ENCODE measurements at regions not wholly inside any gene's neighbourhood (a gene's known extent, or its start where the extent isn't known, plus 50 kb on each side); places are given as distances from the start of the nearest gene placed in this dataset.

- TF ChIP-seq YY1 (IDR thresholded peaks at IDR 0.05; ENCODE audit: low read depth) (no peak), TCF12 (IDR thresholded peaks at IDR 0.05) (no peak), USF1 (IDR thresholded peaks at IDR 0.05; ENCODE audit: borderline replicate concordance, low read depth) (no peak), NFIC (IDR thresholded peaks at IDR 0.05; ENCODE audit: borderline replicate concordance) (no peak), JUND (IDR thresholded peaks at IDR 0.05) (no peak), RAD21 (IDR thresholded peaks at IDR 0.05; ENCODE audit: low read length) (no peak), REST (IDR thresholded peaks at IDR 0.05; ENCODE audit: low read depth, low read length) (no peak), GABPA (IDR thresholded peaks at IDR 0.05; ENCODE audit: low read depth) (no peak), SMC3 (IDR thresholded peaks at IDR 0.05; ENCODE audit: low read depth, low read length) (no peak), FOXJ3 (CRISPR knock-in tag; IDR thresholded peaks at IDR 0.05) (no peak), RCOR1 (IDR thresholded peaks at IDR 0.05; ENCODE audit: low read length) (no peak), PBX3 (IDR thresholded peaks at IDR 0.05) (no peak), ZBTB33 (IDR thresholded peaks at IDR 0.05; ENCODE audit: borderline replicate concordance, low read depth) (no peak), CTCF (IDR thresholded peaks at IDR 0.05) (no peak), MAX (IDR thresholded peaks at IDR 0.05; ENCODE audit: low read depth) (no peak), EZH2phosphoT487 (IDR thresholded peaks at IDR 0.05; ENCODE audit: borderline replicate concordance, low read depth) (no peak), GATA2 (CRISPR knock-in tag; IDR thresholded peaks at IDR 0.05) (no peak)
- no peak overlapping the region for H3K27ac ChIP-seq (ENCODE audit: low read depth in 2 of 2, low read length in 1 of 2)
- ChIA-PET POLR2A (no interaction called here), CTCF (no interaction called here)
- no peaks in the 10 kb centered on the region for H3K79me2 ChIP-seq (ENCODE audit: insufficient read depth)
- H3K4me1 ChIP-seq (ENCODE audit: control insufficient read depth in 1 of 2, insufficient read depth in 2 of 2, low read depth in 1 of 2, low read length in 1 of 2) = no peaks in the 10 kb centered on the region
- H3K9ac ChIP-seq = no peak overlapping the region
- WGBS (ENCODE audit: low lambda C conversion rate) = 3% methylated on average over 1 of the region's 1 CpG
- H3K4me2 ChIP-seq = no peak overlapping the region
- no peak for DNase-seq
- no peaks in the 10 kb centered on the region for H4K20me1 ChIP-seq (ENCODE audit: insufficient read depth)
- no peaks in the 10 kb centered on the region for H3K27me3 ChIP-seq (ENCODE audit: insufficient read depth)
- no peaks in the 10 kb centered on the region for H3K36me3 ChIP-seq (replicated peaks in 1 of 2; ENCODE audit: control insufficient read depth in 1 of 2, insufficient read depth in 2 of 2, low read length in 1 of 2)
- H3K4me3 ChIP-seq (ENCODE audit: low read depth in 2 of 2, low read length in 1 of 2) = no peak overlapping the region
- H3K9me2 ChIP-seq = no peaks in the 10 kb centered on the region
- no peak overlapping the region for H2AFZ ChIP-seq (ENCODE audit: low read depth)
- no peaks in the 10 kb centered on the region for H3K9me3 ChIP-seq
- no peaks in the 10 kb centered on the region for H3F3A ChIP-seq (replicated peaks; ENCODE audit: insufficient read depth)
These were observed 72.7 kb upstream of the NUPR2 start for GRCh38 chr7:56188823-56189346.

Data from SK-N-SH (cell line).